ENCODE measurements at regions not wholly inside any gene's neighbourhood (a gene's known extent, or its start where the extent isn't known, plus 50 kb on each side); places are given as distances from the start of the nearest gene placed in this dataset.

DNA sequence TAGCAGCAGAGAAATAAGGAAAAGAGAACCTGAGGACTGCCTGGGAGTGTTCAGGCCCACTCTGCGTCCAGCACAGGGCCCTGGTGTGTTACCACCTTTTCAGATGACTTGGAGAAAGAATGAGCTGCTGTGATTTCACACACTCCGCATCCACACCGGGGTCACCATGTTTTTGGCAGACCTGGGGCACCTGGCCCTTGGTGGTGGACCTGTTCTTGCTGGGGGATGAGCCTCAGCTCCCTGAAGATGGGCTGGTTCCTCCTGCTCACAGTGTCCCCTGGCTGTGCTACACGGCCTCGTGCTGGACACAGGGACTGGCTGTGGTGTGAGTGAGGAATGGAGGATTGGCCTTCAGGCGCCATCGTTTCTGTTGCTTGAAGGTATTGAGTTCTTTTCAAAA is 1381.4 kb downstream of the TBC1D22A start:
- no peak overlapping the region for H3K4me3 ChIP-seq (replicated peaks; ENCODE audit: insufficient read depth, low read length)
- no peaks in the 10 kb centered on the region for H3K27me3 ChIP-seq (ENCODE audit: insufficient read depth, poor library complexity, severe bottlenecking)
- no peak overlapping the region for H3K27ac ChIP-seq (replicated peaks)
- DNase-seq (ENCODE audit: low read depth in 1 of 2, low spot score in 1 of 2), result no peak
- TF ChIP-seq POLR2AphosphoS5 (IDR thresholded peaks at IDR 0.05; ENCODE audit: low read depth) (no peak), GABPA (IDR thresholded peaks at IDR 0.05; ENCODE audit: low read depth) (no peak), REST (IDR thresholded peaks at IDR 0.05; ENCODE audit: insufficient replicate concordance, low read depth) (no peak), SPI1 (IDR thresholded peaks at IDR 0.05; ENCODE audit: borderline replicate concordance, low read depth) (no peak)
- TF ChIP-seq, protein P1, sequence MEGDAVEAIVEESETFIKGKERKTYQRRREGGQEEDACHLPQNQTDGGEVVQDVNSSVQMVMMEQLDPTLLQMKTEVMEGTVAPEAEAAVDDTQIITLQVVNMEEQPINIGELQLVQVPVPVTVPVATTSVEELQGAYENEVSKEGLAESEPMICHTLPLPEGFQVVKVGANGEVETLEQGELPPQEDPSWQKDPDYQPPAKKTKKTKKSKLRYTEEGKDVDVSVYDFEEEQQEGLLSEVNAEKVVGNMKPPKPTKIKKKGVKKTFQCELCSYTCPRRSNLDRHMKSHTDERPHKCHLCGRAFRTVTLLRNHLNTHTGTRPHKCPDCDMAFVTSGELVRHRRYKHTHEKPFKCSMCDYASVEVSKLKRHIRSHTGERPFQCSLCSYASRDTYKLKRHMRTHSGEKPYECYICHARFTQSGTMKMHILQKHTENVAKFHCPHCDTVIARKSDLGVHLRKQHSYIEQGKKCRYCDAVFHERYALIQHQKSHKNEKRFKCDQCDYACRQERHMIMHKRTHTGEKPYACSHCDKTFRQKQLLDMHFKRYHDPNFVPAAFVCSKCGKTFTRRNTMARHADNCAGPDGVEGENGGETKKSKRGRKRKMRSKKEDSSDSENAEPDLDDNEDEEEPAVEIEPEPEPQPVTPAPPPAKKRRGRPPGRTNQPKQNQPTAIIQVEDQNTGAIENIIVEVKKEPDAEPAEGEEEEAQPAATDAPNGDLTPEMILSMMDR (IDR thresholded peaks at IDR 0.05; ENCODE audit: insufficient read depth, low read length), result no peak

GRCh38 chr22:48142388-48142787 is 1379.9 kb downstream of the TBC1D22A start:
- Histone ChIP-seq H3K27ac (replicated peaks) (no peak overlapping the region), H3K27me3 (ENCODE audit: insufficient read depth, poor library complexity, severe bottlenecking) (no peaks in the 10 kb centered on the region)
- no peak for DNase-seq (ENCODE audit: low read depth in 1 of 2, low spot score in 1 of 2)

DNA sequence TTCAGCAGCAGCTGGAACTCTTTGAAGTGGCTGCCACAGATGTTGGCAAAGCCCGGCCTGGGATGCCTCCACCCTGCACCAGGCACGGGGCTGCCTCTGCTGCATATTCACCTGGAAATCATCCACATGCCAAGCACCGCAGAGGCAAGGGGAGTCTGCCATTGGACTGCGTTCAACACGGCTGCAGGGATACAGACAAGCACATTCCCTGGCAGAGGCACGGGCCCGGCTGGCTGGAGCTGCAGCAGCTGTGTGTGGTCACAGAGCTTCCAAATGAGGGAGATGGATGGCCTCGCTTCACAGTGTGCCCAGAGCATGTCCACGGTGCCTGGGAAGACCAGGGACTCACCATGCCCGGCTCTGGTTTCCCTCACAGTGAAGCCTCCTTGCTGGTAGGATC is 1378.9 kb downstream of the TBC1D22A start:
- Histone ChIP-seq H3K4me3 (replicated peaks; ENCODE audit: insufficient read depth, low read length) (no peak overlapping the region), H3K27ac (replicated peaks) (no peak overlapping the region), H3K27me3 (ENCODE audit: insufficient read depth, poor library complexity, severe bottlenecking) (no peaks in the 10 kb centered on the region)
- TF ChIP-seq GABPA (IDR thresholded peaks at IDR 0.05; ENCODE audit: low read depth) (no peak), REST (IDR thresholded peaks at IDR 0.05; ENCODE audit: insufficient replicate concordance, low read depth) (no peak), SPI1 (IDR thresholded peaks at IDR 0.05; ENCODE audit: borderline replicate concordance, low read depth) (no peak), POLR2AphosphoS5 (IDR thresholded peaks at IDR 0.05; ENCODE audit: low read depth) (no peak)
- TF ChIP-seq, protein P1 (IDR thresholded peaks at IDR 0.05; ENCODE audit: insufficient read depth, low read length), result no peak
- no peak for DNase-seq (ENCODE audit: low read depth in 1 of 2, low spot score in 1 of 2)

More at GRCh38 chr22:48142388-48142787, 1379.9 kb downstream of the TBC1D22A start:
- TF ChIP-seq POLR2AphosphoS5 (IDR thresholded peaks at IDR 0.05; ENCODE audit: low read depth) (no peak), SPI1 (IDR thresholded peaks at IDR 0.05; ENCODE audit: borderline replicate concordance, low read depth) (no peak), GABPA (IDR thresholded peaks at IDR 0.05; ENCODE audit: low read depth) (no peak), REST (IDR thresholded peaks at IDR 0.05; ENCODE audit: insufficient replicate concordance, low read depth) (no peak)
- TF ChIP-seq, protein P1 (IDR thresholded peaks at IDR 0.05; ENCODE audit: insufficient read depth, low read length), result no peak
- no peak overlapping the region for H3K4me3 ChIP-seq (replicated peaks; ENCODE audit: insufficient read depth, low read length)

Measured in HL-60 (cell line).